Gastroesophageal sphincter (tissue), 4 donors: ENCODE measurements at regions not wholly inside any gene's neighbourhood (a gene's known extent, or its start where the extent isn't known, plus 50 kb on each side); places are given as distances from the start of the nearest gene placed in this dataset.

Source experiments
- ATAC-seq: fragments of 150-250 bp; one replicate; pipeline ENCODE4 v1.9.1; 2016; ENCODE audit warnings: mild to moderate bottlenecking, moderate library complexity
- H3K27ac ChIP-seq, 4 donors: fragments of 200-600 bp; sonication (generic) in 3 of 4; 1 replicate in 3 of 4; 2 replicates in 1 of 4; pipeline ENCODE4 v1.5.1; 2016 to 2019
- H3K27me3 ChIP-seq: fragments of 200-600 bp; sonication (generic); one replicate; pipeline ENCODE4 v1.5.1; 2019
- H3K36me3 ChIP-seq, 2 donors: fragments of 200-600 bp; sonication (generic); one replicate each; pipeline ENCODE4 v1.5.1; 2019; ENCODE audit warnings: control low read depth in 1 of 2
- H3K4me1 ChIP-seq, 3 donors: fragments of 200-600 bp; sonication (generic); 1 replicate in 2 of 3; 2 replicates in 1 of 3; pipeline ENCODE4 v1.5.1; 2016 to 2019; ENCODE audit warnings: control low read depth in 2 of 3
- H3K4me3 ChIP-seq, 2 donors: fragments of 200-600 bp; sonication (generic); one replicate each; pipeline ENCODE4 v1.5.1; 2019; ENCODE audit warnings: mild to moderate bottlenecking in 1 of 2, moderate library complexity in 1 of 2
- H3K9me3 ChIP-seq, 3 donors: fragments of 200-600 bp; sonication (generic); one replicate each; pipeline ENCODE4 v1.5.1; 2017 to 2019; ENCODE audit warnings: control low read depth in 2 of 3
- EP300 ChIP-seq: sonication (generic); formaldehyde crosslinking; IDR thresholded peaks from one replicate; pipeline ENCODE4 v1.6.1; 2017; ENCODE audit warnings: antibody characterized with exemption, mild to moderate bottlenecking
- POLR2A ChIP-seq, 2 donors: fragments of 450-650 bp; IDR thresholded peaks; one replicate each; pipeline ENCODE4 v1.6.1; 2017; ENCODE audit warnings: antibody characterized with exemption in 2 of 2, mild to moderate bottlenecking in 2 of 2, moderate library complexity in 1 of 2
- POLR2AphosphoS5 ChIP-seq: sonication (generic); formaldehyde crosslinking; IDR thresholded peaks from one replicate; pipeline ENCODE4 v1.6.1; 2017; ENCODE audit warnings: antibody characterized with exemption
- WGBS, 2 donors: methylation state at CpG; one replicate each; pipeline ENCODE4 v1.1.5; 2018; ENCODE audit warnings: low coverage in 1 of 2; 5-methylcytosine and 5-hydroxymethylcytosine counted together
- TF ChIP-seq, protein P1 (sequence below), 4 experiments: fragments of 200-600 bp in 2 of 4; fragments of 450-650 bp in 2 of 4; sonication (generic) in 1 of 4; IDR thresholded peaks; one replicate each; pipeline ENCODE4 v1.5.1; 2017 to 2019; ENCODE audit warnings: antibody characterized with exemption in 4 of 4, mild to moderate bottlenecking in 2 of 4, moderate library complexity in 2 of 4

DNA sequence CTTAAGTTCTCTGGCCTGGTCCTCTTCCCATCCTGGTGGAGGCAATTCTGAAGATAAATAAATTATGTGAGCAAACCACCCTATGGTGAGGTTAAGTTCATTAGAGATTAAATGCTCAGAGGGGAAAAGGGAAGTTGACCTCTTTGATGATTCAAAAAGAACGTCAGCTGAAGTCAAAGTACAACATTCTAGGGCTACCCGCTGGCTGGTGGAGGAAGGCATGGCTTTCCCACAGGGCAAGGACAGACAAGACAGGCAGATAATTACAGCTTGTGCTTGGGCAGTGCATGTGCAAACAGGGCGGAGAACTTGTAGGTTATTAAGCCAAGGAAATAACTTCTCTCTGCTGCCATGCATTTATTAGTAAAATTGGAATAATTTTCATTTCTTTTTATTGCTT is 91.0 kb upstream of the SLC24A3 start:
- no peak overlapping the region for H3K4me3 ChIP-seq
- H3K27ac ChIP-seq: no peak overlapping the region
- WGBS, 2 donors: 72 to 100% methylated on average over 1 to 3 of the region's 3 CpGs
- TF ChIP-seq POLR2AphosphoS5: no peak
- TF ChIP-seq, protein P1, sequence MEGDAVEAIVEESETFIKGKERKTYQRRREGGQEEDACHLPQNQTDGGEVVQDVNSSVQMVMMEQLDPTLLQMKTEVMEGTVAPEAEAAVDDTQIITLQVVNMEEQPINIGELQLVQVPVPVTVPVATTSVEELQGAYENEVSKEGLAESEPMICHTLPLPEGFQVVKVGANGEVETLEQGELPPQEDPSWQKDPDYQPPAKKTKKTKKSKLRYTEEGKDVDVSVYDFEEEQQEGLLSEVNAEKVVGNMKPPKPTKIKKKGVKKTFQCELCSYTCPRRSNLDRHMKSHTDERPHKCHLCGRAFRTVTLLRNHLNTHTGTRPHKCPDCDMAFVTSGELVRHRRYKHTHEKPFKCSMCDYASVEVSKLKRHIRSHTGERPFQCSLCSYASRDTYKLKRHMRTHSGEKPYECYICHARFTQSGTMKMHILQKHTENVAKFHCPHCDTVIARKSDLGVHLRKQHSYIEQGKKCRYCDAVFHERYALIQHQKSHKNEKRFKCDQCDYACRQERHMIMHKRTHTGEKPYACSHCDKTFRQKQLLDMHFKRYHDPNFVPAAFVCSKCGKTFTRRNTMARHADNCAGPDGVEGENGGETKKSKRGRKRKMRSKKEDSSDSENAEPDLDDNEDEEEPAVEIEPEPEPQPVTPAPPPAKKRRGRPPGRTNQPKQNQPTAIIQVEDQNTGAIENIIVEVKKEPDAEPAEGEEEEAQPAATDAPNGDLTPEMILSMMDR (IDR thresholded peaks at IDR 0.05): no peak
- no peak for ATAC-seq
- H3K9me3 ChIP-seq: no peaks in the 10 kb centered on the region
- H3K36me3 ChIP-seq: no peaks in the 10 kb centered on the region
- H3K4me1 ChIP-seq: no peaks in the 10 kb centered on the region
- no peaks in the 10 kb centered on the region for H3K27me3 ChIP-seq

DNA sequence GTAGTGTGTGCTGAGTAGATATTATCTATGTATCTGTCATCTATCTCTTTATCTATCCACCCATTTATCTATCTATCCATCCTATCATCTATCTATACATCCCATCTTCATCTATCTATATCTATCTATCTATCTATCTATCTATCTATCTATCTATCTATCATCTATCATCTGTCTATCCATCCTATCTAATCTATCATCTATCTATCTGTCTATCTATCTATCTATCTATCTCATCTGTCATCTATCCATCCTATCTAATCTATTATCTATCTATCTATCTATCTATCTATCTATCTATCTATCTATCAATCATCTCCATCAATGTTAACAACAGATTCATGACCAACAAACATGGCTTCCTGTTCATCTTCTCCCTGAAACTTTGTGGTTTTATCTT is 90.5 kb upstream of the SLC24A3 start:
- TF ChIP-seq POLR2AphosphoS5 (no peak), EP300 (no peak), POLR2A (IDR thresholded peaks at IDR 0.05) (no peak)
- TF ChIP-seq, protein P1 (IDR thresholded peaks at IDR 0.05): no peak
- Histone ChIP-seq H3K27me3 (no peaks in the 10 kb centered on the region), H3K4me1 (no peaks in the 10 kb centered on the region), H3K9me3 (no peaks in the 10 kb centered on the region), H3K36me3 (no peaks in the 10 kb centered on the region), H3K27ac (no peak overlapping the region), H3K4me3 (no peak overlapping the region)
- no peak for ATAC-seq

DNA sequence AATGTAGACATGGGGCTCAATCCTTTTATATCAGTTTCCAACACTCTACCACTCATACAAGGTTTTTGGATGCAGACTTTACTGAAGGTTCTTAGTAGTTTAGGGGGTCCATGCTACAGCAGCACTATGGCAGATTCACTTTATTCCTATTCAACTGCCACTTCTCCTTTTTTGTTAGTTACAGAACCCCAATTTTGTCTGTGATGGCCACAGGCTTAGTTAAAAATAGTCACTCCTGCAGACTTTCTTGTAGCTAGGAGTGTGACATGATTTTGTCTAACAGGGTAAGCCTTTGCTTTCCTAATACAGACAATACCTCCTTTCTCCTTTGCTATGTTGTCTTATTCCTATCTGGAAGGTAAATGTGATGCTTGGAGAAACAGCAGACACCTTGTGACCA is 90.0 kb upstream of the SLC24A3 start:
- no peak for ATAC-seq
- Histone ChIP-seq H3K4me3 (no peak overlapping the region), H3K27me3 (no peaks in the 10 kb centered on the region), H3K36me3 (no peaks in the 10 kb centered on the region), H3K4me1 (no peaks in the 10 kb centered on the region), H3K27ac (no peak overlapping the region), H3K9me3 (no peaks in the 10 kb centered on the region)
- TF ChIP-seq POLR2A (IDR thresholded peaks at IDR 0.05) (no peak), POLR2AphosphoS5 (no peak), EP300 (no peak)
- TF ChIP-seq, protein P1 (IDR thresholded peaks at IDR 0.05): no peak

DNA sequence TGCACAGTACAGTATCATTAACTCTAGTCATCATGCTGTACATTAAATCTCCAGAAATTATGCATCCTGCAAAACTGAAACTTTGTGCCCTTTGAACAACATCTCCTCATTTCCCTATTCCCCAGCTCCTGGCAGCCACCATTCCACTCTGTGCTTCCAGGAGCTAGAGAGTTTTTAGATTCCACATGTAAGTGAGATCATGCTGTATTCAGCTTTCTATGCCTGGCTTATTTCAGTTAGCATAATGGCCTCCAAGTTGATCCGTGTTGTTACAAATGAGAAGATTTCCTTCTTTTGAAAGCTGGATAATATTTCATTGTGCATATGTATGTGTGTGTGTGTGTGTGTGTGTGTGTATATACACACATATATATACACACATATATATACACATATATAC is 86.9 kb upstream of the SLC24A3 start:
- Histone ChIP-seq H3K27ac (no peak overlapping the region), H3K27me3 (no peaks in the 10 kb centered on the region)
- 25 to 28% methylated on average over 1 of the region's 1 CpG for WGBS, 2 donors

DNA sequence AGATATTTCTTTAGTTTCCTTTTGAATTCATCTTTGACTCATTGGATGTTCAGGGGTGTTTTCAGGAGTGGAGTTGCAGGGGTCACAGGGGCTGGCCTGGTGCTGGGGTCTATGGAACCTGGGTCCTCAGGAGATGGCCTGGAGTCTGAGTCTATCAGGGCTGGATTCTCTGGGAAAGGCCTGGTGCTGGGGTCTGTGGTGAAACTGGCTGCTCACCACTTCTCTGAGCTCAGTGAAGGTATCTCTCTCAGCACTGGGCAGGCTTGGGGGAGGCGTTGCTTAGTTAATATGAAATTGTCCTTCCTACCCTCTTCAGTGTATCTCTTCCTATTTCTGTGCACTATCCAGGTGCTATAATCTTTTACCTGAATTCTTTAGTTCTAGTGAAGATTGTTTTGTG is 83.1 kb upstream of the SLC24A3 start:
- no peak for ATAC-seq
- no peak overlapping the region for H3K4me3 ChIP-seq
- 91% methylated on average over 1 of the region's 1 CpG; no CpG with 5 or more reads in 1 of the 2 donors for WGBS, 2 donors
- no peaks in the 10 kb centered on the region for H3K4me1 ChIP-seq
- H3K9me3 ChIP-seq: no peaks in the 10 kb centered on the region
- H3K36me3 ChIP-seq: no peaks in the 10 kb centered on the region
- no peaks in the 10 kb centered on the region for H3K27me3 ChIP-seq
- no peak overlapping the region for H3K27ac ChIP-seq
- TF ChIP-seq EP300 (no peak), POLR2A (IDR thresholded peaks at IDR 0.05) (no peak), POLR2AphosphoS5 (no peak)
- TF ChIP-seq, protein P1 (IDR thresholded peaks at IDR 0.05): no peak

More for the DNA sequence above, 86.9 kb upstream of the SLC24A3 start:
- Histone ChIP-seq H3K9me3 (no peaks in the 10 kb centered on the region), H3K4me1 (no peaks in the 10 kb centered on the region), H3K4me3 (no peak overlapping the region), H3K36me3 (no peaks in the 10 kb centered on the region)
- no peak for ATAC-seq
- TF ChIP-seq POLR2AphosphoS5 (no peak), EP300 (no peak), POLR2A (IDR thresholded peaks at IDR 0.05) (no peak)
- TF ChIP-seq, protein P1 (IDR thresholded peaks at IDR 0.05): no peak
